Iris pigment epithelial cell (primary cell): ENCODE measurements at regions not wholly inside any gene's neighbourhood (a gene's known extent, or its start where the extent isn't known, plus 50 kb on each side); places are given as distances from the start of the nearest gene placed in this dataset.
"Not testable (repeated sequence)": the region's sequence is repeated elsewhere in the genome, so short reads cannot be mapped to it uniquely, and the experiment has no call there.

ENCODE experiments used
- DNase-seq: peaks from one replicate; pipeline ENCODE4 v3.0.0-alpha.2; 2011; ENCODE audit warnings: low read depth

DNA sequence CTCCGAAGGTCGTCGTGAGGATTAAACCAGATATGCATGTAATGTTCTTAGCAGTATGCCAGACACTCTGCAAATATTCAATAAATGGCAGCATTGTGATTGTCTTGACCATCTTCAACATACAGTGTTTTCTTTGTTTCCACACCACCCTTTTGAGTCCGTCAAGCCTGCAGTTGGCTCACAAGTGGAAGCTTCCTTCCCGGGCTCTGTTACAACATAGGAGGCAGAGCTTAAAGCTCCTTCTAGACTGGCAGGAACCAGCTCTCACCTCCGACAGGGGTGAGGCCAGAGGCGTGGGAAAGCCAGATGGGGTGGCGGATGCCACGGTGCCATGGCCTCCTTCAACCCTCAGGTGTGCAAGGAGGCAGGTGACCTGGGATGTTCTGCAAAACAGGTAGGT is 138.3 kb downstream of the FOXL1 start:
- peak; percentile 11 for DNase-seq

DNA sequence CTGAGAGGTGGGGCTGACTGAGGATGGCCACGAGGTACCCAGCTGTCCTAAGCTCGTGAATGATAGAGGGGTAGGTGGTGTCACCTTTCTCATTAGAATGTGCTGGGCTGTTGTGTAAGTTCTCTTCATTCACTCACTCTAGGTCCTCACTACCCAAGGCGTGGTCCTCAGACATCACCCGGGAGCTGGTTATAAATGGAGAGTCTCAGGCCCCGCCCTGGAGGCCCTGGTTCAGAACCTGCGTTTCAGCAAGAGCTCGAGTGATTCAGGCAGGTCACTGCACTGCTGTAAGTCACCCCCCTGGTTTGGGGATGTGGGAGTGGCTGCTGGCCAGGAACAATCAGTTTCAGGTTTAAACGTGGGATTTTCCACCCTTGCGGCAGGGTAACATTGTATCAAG is 139.8 kb downstream of the FOXL1 start:
- peak; percentile 3 for DNase-seq

DNA sequence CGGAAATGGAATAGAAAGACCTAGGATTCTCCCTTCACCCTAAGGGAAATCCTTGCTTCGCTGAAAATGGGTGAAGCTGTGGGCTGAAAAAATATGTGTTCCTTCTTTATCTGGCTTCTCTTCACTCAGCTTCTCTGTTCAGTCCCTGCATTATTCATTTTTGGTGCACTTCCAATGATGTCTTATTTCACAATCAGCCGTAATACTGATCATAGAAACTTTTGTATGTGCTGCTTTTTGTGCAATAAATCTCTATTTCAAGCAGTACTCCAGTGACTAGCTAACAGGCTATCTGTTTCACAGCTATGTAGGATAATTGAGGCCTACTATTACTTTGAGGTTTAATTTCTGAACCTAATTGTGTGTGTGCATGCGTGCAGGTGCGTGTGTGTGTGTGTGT is 144.6 kb downstream of the FOXL1 start:
- peak; percentile 57 for DNase-seq

DNA sequence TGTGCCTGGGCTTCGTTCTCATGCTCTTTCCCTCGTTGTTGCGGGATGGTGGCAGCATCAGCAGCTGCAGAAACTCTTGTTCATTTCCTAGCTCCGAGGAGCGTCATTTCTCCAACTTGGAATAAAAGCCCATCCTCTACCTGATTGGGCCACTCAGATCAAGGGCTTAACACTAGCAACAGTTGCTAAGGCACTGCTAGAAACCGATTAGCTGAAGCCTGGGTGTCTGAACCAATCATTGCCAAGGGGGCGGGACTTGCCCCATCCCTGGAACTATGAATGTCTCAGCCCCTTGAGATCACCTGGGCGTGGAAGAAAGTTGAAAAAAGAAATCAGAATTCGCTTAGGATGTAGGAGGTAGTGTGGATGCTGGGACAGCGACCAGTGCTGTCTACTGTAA is 145.3 kb downstream of the FOXL1 start:
- DNase-seq, result no peak

DNA sequence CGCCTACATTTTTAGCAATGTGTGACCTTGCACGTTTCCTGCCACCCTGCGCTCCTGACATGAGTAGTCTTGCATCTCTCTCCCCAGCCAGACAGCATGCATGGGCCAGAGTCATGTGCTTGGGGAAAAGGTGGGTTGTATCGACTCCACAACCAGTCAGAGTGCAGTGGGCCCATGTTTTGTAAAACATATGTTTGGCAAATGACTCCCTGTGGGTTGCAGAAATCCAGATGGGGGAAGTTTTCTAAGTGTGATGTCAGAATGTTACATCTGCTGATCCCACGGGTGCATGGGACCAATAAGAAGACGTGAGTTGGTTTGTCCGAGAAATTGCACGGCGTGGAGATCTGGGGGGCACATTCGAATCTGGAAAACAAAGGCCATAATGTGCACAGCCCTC is 147.1 kb downstream of the FOXL1 start:
- no peak for DNase-seq

DNA sequence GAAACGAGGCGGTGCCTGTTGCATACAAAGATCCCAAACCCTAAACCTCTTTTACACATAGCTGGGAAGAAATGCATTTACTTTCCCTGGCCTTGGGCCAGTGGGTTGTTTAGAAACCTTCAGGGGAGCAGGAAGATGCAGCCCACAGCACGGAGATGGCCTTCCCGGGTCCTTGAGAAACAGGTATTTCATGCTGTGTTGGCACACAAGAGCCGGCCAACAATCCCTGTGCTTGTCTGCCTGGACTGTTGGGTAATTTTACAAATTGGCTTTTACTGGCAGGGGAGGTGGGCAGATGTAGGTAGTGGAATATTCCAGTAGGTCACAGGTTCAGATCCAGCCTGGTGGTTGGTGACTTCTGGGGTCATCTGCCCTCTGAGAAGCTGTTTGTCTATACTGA is 148.0 kb downstream of the FOXL1 start:
- no peak for DNase-seq

DNA sequence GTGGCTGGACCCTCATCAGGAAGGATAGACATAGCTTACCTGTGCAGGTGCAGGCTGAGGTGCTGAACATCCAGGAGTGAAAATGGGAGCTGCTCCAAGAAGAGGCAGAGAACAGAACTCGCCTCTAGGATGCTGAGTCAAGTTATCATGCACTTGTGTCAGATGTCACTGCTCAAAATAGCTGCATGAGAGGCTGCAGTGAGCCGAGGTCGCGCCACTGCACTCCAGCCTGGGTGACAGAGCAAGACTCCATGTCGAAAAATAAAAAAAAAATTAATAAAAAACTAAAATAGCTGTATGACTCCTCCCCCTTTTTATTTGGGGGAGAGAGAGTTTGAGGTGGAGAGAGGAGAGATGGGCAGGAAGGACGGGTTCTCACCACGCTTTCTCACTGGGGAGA is 148.8 kb downstream of the FOXL1 start:
- no peak for DNase-seq

DNA sequence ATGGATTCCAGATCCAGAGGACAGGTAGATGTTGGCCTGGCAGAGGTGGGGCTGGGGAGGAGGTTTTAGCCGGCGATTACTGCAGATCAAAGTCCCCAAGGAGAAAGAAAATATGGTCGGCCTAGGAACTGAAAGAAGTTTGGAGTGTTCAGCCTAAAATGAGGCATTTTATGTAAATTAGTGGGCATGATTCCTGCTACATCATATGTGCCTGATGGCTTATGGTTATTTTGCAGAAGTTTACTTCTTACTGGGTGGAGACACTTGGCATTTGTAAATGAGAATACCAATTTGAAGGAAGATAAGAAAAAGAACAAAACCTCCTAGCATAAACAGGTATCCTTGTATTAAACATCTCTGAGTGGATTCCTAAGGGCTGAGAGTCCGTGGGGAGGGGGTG is 149.3 kb downstream of the FOXL1 start:
- no peak for DNase-seq

DNA sequence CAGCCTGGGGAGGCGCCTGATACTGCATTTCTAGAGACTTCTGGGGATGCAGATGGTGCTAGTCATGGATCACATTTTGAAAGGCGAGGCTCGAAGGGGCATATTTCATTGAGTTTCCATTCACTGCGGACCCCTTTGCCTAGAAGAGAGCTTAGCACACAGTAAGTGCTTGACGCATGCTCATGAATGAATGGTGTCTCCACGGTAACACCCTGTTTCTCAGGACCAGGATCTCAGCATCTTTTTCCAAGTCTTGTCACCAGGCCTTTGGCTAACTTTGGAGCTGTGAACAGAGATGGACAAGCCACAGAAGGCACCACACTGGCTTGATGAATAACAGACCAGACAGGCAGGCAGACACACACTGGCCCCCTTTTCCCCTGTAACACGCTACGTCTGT is 151.3 kb downstream of the FOXL1 start:
- no peak for DNase-seq

DNA sequence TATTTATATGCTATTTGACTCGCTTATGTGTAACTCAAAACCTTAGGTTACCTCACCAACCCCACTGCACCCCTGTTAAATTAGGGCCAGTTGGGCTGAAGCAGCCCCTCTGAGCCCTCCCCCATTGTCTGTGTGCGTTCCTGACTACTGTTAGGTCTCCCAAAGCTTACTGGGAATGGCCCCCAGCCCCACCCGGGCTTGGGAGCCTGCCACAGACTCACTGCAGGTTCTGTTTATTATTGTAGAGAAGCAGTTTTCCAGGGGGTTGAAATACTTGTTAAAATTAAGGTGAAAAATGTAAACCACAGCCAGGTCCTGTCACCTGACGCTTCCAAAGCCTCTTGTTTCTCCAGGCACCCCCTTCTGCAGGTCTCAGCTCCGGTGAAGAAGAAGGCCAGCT is 151.7 kb downstream of the FOXL1 start:
- no peak for DNase-seq

DNA sequence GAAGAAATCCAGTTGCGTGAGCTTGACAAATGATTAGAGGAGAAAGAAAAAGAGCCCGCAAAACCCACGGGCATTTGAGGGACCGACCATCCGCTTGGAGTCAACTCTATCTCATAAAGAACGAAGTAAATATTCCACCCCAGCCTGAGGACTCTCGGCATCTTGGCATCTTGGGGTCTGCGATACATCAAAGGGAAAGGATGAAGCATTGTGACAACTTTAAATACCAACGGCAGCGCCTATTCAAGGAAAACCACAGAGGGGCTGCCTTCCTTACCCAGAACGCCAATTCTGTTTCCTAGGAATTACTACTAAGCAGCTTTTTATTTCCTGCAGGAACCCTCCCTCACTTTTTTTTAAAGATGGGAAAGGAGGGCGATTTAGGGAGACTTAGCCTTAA is 152.2 kb downstream of the FOXL1 start:
- no peak for DNase-seq

DNA sequence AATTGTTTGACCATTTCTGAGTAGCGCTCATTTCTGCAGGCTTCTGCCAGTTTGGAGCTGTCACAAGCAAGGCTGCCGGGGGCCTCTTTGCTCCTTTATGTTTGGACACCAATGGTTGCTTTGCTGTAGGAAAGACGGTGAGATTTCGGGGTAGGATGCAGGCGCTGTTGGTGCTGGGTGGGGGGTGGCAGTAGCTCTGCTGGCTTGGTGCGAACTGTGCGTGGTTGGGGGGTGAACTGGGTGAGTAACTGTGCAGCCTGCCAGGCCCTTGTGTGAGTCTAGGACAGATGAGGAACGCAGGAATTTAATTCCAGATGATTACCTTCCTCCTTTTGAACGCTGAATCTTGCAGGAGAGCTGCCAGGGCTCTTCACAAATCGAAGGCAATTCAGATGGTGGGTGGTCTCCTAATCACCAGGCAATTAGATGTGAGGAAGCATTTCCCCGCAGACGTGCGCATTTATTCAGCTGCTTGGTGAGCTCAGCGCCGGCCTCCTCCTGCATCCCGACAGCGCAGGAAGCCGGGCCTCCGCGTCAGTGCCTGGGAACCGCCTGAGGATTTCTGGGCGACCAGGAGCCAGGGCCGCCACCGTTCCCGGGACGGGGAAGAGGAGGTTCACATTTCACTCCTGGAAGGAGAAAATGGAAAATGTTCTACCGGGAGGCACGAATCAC is 154.4 kb downstream of the FOXL1 start:
- DNase-seq, result peak; percentile 31

DNA sequence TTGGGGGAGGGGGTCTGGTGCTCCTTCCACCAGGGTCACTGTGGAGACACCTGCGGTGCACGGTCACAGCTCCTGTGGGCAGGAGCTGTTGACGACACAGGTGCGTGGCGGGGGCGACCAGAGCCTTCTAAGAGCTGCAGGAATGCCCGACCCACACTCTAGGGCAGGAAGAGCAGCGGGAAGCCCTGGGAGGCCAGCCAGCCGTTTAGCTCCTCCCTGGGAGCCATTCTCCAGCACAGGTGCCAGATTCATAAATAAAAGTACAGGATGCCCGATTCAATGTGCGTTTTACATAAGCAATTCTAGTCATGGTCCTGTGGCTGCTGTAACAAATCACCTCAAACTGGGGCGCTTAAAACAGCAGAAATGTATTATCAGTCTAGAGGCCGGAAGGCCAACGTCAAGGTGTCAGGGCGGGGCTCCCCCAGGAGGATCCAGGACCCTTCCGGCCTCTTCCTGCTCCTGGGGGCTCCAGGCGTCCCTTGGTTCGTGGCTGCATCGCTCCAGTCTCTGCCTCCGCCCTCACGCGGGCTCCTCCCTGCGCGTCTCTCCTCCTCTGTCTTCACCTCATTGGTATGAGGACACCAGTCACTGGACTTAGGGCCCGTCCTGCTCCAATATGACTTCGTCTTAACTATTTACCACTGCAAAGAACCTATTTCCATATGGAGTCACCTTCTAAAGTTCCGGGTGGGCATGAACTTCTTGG is 155.4 kb downstream of the FOXL1 start:
- DNase-seq, result no peak

DNA sequence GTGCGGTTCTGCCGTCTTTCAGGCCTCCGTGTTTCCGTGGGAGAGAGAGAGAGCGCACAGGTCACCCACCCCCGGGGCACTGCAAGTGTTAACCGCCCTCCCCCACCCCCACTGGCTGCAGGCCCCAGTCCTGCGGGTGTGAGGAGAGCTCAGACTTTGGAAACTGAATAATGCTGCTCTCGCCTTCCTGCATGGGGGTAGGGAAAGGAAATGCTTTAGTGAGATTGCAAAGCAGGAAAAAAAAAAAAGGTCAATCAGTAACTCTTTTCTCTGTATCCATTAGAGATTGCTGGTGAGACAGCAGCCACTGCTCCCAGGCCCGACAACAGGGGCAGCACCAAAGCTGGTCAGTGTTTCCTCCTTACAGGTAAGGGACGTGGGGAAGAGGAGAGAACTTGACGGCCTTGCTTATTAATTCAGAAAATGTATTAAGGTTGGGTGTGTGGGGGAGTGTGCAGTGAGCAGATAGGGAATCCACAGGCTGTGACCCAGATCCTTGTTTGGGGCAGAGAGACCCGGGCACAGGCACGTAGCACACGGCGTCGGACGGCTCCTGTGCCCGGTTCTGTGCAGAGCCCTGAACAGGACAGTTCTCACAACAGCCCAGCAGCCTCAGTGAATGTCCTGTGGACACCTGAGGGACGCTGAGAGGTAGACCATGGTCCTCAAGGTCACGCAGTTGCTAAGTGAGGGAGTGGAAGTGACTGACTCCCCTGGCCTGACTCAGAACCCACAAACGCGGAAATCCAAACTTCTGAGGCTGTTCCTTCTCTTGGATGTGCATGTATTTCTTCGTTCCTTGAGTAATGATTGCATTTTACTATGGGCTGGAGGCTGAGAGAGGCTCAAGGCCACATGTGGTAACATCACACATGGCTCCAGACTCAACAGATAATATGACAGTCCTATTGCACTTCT is 156.5 kb downstream of the FOXL1 start:
- no peak for DNase-seq

DNA sequence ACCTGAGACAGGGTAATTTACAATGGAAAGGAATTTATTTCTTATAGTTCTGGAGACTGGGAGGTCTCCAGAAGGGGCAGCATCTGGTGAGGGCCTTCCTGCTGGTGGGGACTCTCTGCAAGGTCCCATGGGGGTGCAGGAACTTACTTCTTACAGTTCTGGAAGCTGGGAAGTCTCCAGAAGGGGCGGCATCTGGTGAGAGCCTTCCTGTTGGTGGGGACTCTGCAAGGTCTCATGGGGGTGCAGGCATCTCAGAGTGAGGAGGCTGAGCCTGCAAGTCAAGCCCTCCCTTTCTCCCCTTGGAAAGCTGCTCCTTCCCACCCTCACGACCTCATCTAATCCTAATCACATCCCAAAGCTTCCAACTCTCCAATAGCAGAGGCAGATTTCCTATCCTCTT is 157.4 kb downstream of the FOXL1 start:
- no peak for DNase-seq

DNA sequence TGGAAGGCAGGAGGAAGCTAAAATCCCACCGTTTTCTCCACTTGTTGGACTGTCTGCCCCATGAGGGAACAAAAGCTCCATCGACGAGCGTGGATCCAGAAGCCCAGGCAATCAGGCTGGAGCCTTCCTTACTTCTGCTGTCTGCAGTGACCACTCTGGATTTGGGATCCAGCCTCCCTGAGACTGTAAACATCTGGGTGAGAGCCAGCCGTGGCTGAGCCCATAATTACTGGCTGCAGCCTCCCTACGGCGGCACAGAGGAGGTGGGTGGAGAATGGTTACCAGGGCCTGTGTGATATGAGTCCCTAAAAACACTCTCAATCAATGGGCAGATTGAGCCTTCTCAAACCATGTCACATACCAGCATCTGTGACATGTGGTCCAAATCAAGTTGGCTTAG is 158.2 kb downstream of the FOXL1 start:
- DNase-seq, result no peak

DNA sequence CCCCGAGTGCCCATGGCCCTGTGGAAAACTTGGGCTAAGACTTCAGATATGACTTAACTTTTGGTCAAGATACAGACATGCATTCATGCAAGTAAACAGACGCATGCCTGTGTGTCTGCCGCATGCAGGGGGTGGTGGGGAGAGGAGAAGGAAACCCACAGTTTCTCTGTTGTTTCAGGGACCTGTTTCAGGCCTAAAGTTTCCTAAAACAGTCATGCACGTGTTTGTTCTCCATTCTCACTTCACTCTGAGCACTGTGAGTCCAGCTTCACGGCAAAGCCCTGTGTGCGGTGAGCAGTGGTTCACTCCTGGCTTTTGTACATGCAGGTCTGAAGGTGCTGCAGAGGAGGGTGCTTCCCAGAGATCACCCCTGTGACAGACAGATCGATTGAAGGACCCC is 158.7 kb downstream of the FOXL1 start:
- DNase-seq, result no peak

DNA sequence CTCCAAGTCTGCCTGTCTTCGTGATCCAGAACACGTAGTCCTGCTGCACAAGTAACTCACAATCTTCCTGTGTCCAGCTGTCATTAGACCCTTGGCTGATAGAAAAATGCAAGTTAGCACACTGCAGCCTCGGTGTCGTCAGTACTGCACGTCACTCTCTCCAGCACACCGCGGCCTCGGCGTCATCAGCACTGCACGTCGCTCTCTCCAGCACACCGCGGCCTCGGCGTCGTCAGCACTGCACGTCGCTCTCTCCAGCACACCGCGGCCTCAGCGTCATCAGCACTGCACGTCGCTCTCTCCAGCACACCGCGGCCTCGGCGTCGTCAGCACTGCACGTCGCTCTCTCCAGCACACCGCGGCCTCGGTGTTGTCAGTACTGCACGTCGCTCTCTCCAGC is 160.0 kb downstream of the FOXL1 start:
- not testable (repeated sequence) for DNase-seq

DNA sequence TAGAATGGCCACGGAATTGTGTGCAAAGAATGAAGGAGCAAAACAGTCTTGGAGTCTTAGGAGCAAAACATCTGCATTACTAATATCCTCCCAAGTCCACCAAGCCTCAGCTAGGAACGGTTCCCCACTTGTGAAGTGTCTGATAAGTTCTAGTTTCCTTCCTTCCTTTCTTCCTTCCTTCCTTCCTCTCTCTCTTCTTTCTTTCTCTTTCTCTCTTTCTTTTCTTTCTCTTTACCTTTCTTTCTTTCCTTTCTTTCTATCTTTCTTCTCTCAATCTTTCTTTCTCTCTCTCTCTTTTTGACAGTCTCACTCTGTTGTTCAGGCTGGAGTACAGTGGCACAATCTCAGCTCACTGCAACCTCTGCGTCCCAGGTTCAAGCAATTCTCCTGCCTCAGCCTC is 160.8 kb downstream of the FOXL1 start:
- DNase-seq, result no peak

DNA sequence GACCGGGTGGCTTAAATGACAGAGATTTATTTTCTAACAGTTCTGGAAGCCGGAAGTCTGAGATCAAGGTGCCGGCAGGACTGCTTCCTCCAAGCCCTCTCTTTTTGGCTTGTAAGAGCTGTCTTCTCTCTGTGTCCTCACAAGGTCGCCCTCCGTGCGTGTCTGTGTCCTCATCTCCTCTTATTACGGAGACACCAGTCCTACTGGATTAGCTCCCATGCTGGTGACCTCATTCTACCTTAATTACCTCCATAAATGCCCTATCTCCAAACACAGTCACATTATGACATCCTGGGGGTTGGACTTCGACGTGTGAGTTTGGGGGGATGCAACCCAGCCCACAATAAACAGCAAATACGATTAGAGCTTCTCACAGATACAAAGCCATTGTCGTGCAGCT is 161.5 kb downstream of the FOXL1 start:
- DNase-seq, result no peak

DNA sequence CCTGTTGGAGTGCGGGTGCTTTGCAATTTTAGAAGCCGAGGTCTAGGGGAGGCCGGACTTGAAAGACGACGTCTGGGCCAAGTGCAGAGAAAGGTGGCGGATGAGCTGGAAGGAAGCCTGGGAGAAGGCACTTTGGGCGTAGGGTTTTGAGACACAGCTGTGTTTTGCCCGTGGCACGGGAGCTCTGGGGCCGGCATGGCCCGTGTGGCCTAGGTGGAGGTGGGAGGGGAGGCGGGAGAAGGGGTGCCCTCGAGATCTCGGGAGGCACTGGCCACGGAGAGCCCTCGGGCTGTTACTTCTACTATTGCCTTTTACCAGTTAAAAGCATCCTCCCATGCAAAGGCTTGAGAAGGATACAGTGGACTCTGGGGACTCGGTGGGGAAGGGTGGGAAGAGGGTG is 161.9 kb downstream of the FOXL1 start:
- DNase-seq, result no peak

DNA sequence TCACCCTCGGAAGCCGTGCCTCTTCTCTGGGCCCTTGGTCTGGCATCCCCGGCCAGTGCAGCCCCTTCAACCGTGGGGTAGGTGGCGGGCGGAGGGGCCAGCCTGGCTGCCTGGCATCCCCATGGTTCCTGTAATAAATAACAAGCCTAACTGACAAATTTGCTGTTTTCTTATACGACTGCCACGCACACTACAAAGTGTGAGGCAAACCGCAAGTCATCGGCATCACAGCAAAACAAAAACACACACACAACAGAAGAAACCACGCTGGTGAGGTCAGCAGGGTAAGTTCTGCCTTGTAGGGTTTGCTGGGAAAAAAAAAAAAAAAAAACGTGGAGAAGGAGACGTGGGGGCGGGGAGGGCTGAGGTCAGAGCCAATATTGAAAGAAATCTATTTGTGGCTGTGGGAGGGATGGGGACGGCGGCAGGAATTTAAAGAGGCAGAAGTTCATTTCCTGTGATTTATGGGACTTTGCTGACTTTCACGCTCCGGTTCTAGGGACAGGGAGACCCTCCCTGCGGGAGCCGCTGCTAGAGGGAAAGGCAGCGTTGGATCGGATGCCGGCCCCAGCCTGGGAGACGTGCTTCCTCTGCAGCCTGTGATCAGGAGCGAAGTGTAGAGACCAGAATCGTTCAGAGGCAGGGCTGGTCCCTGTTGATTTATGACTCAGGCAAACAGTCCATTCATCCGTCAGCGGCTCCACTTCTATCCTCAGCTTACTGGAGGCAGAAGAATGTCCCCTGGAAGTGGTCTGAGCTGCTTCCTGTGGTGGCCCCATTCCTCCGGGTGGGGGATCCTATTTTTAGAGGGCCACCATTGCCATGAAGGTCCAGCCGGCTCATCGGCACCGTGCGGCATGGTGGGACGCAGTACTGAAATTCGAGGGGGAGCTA is 162.8 kb downstream of the FOXL1 start:
- peak; percentile 84 for DNase-seq
